ENCODE measurements at regions not wholly inside any gene's neighbourhood (a gene's known extent, or its start where the extent isn't known, plus 50 kb on each side); places are given as distances from the start of the nearest gene placed in this dataset.

DNA sequence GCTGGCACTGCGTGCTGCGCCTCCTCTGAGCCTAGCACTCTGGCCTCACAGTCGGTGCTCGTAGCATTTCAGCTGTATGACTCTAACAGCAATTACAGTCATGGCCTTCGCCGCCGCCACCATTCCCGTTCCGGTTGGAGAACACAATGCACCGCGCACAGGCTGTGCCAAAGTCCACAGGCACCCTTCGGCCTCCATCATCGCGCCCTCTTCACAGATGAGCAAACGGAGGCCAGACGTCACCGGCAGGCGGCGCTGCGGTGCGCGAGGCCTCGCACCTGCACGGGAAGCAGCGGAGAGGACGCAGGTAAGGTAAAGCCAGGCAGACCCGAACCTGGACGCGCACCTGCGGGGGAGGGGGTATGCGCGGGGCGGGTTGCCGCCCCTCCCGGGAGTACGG is 128.9 kb downstream of the BARX1 start:
- TF ChIP-seq, protein P1, sequence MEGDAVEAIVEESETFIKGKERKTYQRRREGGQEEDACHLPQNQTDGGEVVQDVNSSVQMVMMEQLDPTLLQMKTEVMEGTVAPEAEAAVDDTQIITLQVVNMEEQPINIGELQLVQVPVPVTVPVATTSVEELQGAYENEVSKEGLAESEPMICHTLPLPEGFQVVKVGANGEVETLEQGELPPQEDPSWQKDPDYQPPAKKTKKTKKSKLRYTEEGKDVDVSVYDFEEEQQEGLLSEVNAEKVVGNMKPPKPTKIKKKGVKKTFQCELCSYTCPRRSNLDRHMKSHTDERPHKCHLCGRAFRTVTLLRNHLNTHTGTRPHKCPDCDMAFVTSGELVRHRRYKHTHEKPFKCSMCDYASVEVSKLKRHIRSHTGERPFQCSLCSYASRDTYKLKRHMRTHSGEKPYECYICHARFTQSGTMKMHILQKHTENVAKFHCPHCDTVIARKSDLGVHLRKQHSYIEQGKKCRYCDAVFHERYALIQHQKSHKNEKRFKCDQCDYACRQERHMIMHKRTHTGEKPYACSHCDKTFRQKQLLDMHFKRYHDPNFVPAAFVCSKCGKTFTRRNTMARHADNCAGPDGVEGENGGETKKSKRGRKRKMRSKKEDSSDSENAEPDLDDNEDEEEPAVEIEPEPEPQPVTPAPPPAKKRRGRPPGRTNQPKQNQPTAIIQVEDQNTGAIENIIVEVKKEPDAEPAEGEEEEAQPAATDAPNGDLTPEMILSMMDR (conservative IDR thresholded peaks at IDR 0.05): no peak
- TF ChIP-seq ZFX (IDR thresholded peaks at IDR 0.05): no peak

Measured in C4-2B (cell line).